ENCODE measurements at regions not wholly inside any gene's neighbourhood (a gene's known extent, or its start where the extent isn't known, plus 50 kb on each side); places are given as distances from the start of the nearest gene placed in this dataset.

GRCh38 chr15:96412906-96413231 is 82.4 kb downstream of the NR2F2 start:
- TF ChIP-seq ARHGAP35 (IDR thresholded peaks at IDR 0.05; ENCODE audit: partially characterized antibody) (no peak), BRD9 (IDR thresholded peaks at IDR 0.05; ENCODE audit: low read depth, partially characterized antibody) (no peak), YY1 (IDR thresholded peaks at IDR 0.05; ENCODE audit: borderline replicate concordance in 1 of 3, control insufficient read depth in 1 of 3, extremely low read depth in 1 of 3, insufficient read depth in 3 of 3, insufficient read length in 1 of 3, insufficient replicate concordance in 2 of 3, low read depth in 1 of 3, low read length in 2 of 3) (no peak), ZFP30 (CRISPR knock-in tag; IDR thresholded peaks at IDR 0.05; ENCODE audit: borderline replicate concordance) (no peak), POLR2AphosphoS5 (IDR thresholded peaks at IDR 0.05; ENCODE audit: control insufficient read depth, insufficient read depth, low read depth, low read length) (no peak), RAD21 (CRISPR knock-in tag; conservative IDR thresholded peaks at IDR 0.05 in 1 of 2, IDR thresholded peaks at IDR 0.05 in 1 of 2) (no peak)
- TF ChIP-seq, protein P1, sequence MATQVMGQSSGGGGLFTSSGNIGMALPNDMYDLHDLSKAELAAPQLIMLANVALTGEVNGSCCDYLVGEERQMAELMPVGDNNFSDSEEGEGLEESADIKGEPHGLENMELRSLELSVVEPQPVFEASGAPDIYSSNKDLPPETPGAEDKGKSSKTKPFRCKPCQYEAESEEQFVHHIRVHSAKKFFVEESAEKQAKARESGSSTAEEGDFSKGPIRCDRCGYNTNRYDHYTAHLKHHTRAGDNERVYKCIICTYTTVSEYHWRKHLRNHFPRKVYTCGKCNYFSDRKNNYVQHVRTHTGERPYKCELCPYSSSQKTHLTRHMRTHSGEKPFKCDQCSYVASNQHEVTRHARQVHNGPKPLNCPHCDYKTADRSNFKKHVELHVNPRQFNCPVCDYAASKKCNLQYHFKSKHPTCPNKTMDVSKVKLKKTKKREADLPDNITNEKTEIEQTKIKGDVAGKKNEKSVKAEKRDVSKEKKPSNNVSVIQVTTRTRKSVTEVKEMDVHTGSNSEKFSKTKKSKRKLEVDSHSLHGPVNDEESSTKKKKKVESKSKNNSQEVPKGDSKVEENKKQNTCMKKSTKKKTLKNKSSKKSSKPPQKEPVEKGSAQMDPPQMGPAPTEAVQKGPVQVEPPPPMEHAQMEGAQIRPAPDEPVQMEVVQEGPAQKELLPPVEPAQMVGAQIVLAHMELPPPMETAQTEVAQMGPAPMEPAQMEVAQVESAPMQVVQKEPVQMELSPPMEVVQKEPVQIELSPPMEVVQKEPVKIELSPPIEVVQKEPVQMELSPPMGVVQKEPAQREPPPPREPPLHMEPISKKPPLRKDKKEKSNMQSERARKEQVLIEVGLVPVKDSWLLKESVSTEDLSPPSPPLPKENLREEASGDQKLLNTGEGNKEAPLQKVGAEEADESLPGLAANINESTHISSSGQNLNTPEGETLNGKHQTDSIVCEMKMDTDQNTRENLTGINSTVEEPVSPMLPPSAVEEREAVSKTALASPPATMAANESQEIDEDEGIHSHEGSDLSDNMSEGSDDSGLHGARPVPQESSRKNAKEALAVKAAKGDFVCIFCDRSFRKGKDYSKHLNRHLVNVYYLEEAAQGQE (IDR thresholded peaks at IDR 0.05; ENCODE audit: borderline replicate concordance): no peak
- TF ChIP-seq, protein P1 (CRISPR knock-in tag; IDR thresholded peaks at IDR 0.05; ENCODE audit: low read depth): no peak

All from K562 (cell line).